HepG2 (cell line): ENCODE measurements at regions not wholly inside any gene's neighbourhood (a gene's known extent, or its start where the extent isn't known, plus 50 kb on each side); places are given as distances from the start of the nearest gene placed in this dataset.

Experiments used
- ATAC-seq: fragments of 200-7000 bp; cut with Tn5 transposase; 3 replicates; pipeline ENCODE4 v1.9.1; 2020; ENCODE audit warnings: mild to moderate bottlenecking, moderate library complexity
- BruUV-seq: library from RNA; stranded (reverse); fragments of 400-500 nt; replicated peaks from 2 replicates; lab custom pipeline; 2021; lab: Mats Ljungman, UMichigan
- CTCF ChIA-PET: fragments of 300-600 bp; formaldehyde crosslinking; extraction: SDS; loops from one replicate; lab custom pipeline; 2021; ENCODE audit warnings: low total read pairs, inconsistent platforms, low intra/inter-chr PET ratio; lab: Yijun Ruan, JAX
- POLR2A ChIA-PET: fragments of 350-600 bp; sonication (Branson Sonifier 250); formaldehyde crosslinking; loops from one replicate; lab custom pipeline; 2020; ENCODE audit warnings: antibody characterized with exemption, inconsistent platforms; lab: Yijun Ruan, JAX
- DNase-seq: peaks from one replicate; pipeline ENCODE4 v3.0.0-alpha.2; 2015; ENCODE audit warnings: low spot score
- FAIRE-seq: peaks from 3 replicates; lab custom pipeline; 2011; peaks lifted over from hg19 to GRCh38; lab: Jason Lieb, UNC
- H2AFZ ChIP-seq: one replicate; pipeline ENCODE4 v1.6.1; 2011; ENCODE audit warnings: low read length, inconsistent platforms
- H3K27ac ChIP-seq: fragments of 300-600 bp; 3 replicates; pipeline ENCODE4 v1.8.0; 2011; ENCODE audit warnings: mixed run types, mild to moderate bottlenecking, mixed read lengths, low read length, inconsistent platforms; ENCODE audit not compliant: insufficient read depth; ENCODE audit errors: extremely low read length
- H3K27me3 ChIP-seq, 2 experiments: fragments of 200-600 bp in 1 of 2; 2 replicates in 1 of 2; 3 replicates in 1 of 2; pipeline versions ENCODE4 v1.6.0 to v1.8.0; 2011; ENCODE audit warnings: low read length in 2 of 2, mild to moderate bottlenecking in 2 of 2, moderate library complexity in 2 of 2, inconsistent platforms in 1 of 2; ENCODE audit not compliant: insufficient read depth in 2 of 2, control insufficient read depth in 1 of 2
- H3K36me3 ChIP-seq, 2 experiments: fragments of 200-600 bp in 1 of 2; replicated peaks in 1 of 2; 2 replicates in 1 of 2; 3 replicates in 1 of 2; pipeline versions ENCODE4 v1.5.1 to v1.8.0; 2011; ENCODE audit warnings: low read length in 2 of 2, inconsistent platforms in 1 of 2; ENCODE audit not compliant: insufficient read depth in 2 of 2, control insufficient read depth in 1 of 2
- H3K4me1 ChIP-seq: 2 replicates; pipeline ENCODE4 v1.5.1; 2012; ENCODE audit warnings: low read length, inconsistent platforms; ENCODE audit not compliant: insufficient read depth
- H3K4me2 ChIP-seq: 2 replicates; pipeline ENCODE4 v1.6.0; 2011; ENCODE audit warnings: low read depth, low read length, inconsistent platforms
- H3K4me3 ChIP-seq, 3 experiments: fragments of 200-600 bp in 1 of 3; sonication (generic), shearing (Covaris generic) in 1 of 3; replicated peaks in 1 of 3; 2 replicates each; pipeline ENCODE4 v1.5.1; 2011 to 2016; ENCODE audit warnings: low read length in 3 of 3, inconsistent platforms in 2 of 3, low read depth in 2 of 3, mild to moderate bottlenecking in 2 of 3, control low read depth in 1 of 3, mixed read lengths in 1 of 3; ENCODE audit not compliant: insufficient read depth in 1 of 3
- H3K79me2 ChIP-seq: one replicate; pipeline ENCODE4 v1.6.1; 2011; ENCODE audit warnings: low read length, inconsistent platforms; ENCODE audit not compliant: insufficient read depth
- H3K9ac ChIP-seq: 2 replicates; pipeline ENCODE4 v1.6.0; 2011; ENCODE audit warnings: mild to moderate bottlenecking, low read depth, low read length, inconsistent platforms; ENCODE audit not compliant: insufficient read depth
- H3K9me3 ChIP-seq: 2 replicates; pipeline ENCODE4 v1.5.1; 2012; ENCODE audit warnings: mild to moderate bottlenecking, low read length
- H4K20me1 ChIP-seq: 2 replicates; pipeline ENCODE4 v1.6.0; 2011; ENCODE audit warnings: inconsistent platforms, mild to moderate bottlenecking, low read length, moderate library complexity; ENCODE audit not compliant: insufficient read depth
- ARNTL ChIP-seq: sonication (generic); formaldehyde crosslinking; IDR thresholded peaks from 2 replicates; pipeline ENCODE4 v1.4.0; 2020; ENCODE audit warnings: mild to moderate bottlenecking, missing genetic modification reagents
- GABPB1 ChIP-seq: IDR thresholded peaks from 2 replicates; pipeline ENCODE4 v1.6.1; 2016; ENCODE audit warnings: mild to moderate bottlenecking, missing genetic modification reagents, moderate library complexity, missing compliant biosample characterization
- GATAD2A ChIP-seq: IDR thresholded peaks from 2 replicates; pipeline ENCODE4 v1.6.1; 2016
- MAF1 ChIP-seq: sonication (generic); formaldehyde crosslinking; IDR thresholded peaks from 2 replicates; pipeline ENCODE4 v1.5.0; 2020; ENCODE audit warnings: missing genetic modification reagents, borderline replicate concordance
- MXI1 ChIP-seq: IDR thresholded peaks from 3 replicates; pipeline ENCODE4 v1.6.1; 2012; ENCODE audit warnings: low read depth, low read length, inconsistent platforms, borderline replicate concordance
- RBFOX2 ChIP-seq: fragments of 200-400 bp; formaldehyde crosslinking; IDR thresholded peaks from 2 replicates; pipeline ENCODE4 v1.6.1; 2017; ENCODE audit warnings: low read depth, mild to moderate bottlenecking, low read length
- RBM39 ChIP-seq: fragments of 200-400 bp; formaldehyde crosslinking; IDR thresholded peaks from one replicate; pipeline ENCODE4 v1.6.1; 2018; ENCODE audit warnings: antibody characterized with exemption, mild to moderate bottlenecking, low read depth, low read length; ENCODE audit not compliant: poor library complexity, severe bottlenecking
- REPIN1 ChIP-seq: sonication (generic); formaldehyde crosslinking; IDR thresholded peaks from 2 replicates; pipeline ENCODE4 v1.8.0; 2022; ENCODE audit warnings: missing genetic modification reagents, low read depth, mild to moderate bottlenecking, borderline replicate concordance
- ZNF34 ChIP-seq: sonication (generic); formaldehyde crosslinking; IDR thresholded peaks from 2 replicates; pipeline ENCODE4 v1.4.0; 2020; ENCODE audit warnings: mild to moderate bottlenecking, missing genetic modification reagents, borderline replicate concordance
- ZNF558 ChIP-seq: sonication (generic); formaldehyde crosslinking; IDR thresholded peaks from 2 replicates; pipeline ENCODE4 v1.9.0; 2022; ENCODE audit warnings: mild to moderate bottlenecking, missing genetic modification reagents, borderline replicate concordance
- ZNF781 ChIP-seq: sonication (generic); formaldehyde crosslinking; IDR thresholded peaks from 2 replicates; pipeline ENCODE4 v1.5.1; 2020; ENCODE audit warnings: borderline replicate concordance, mild to moderate bottlenecking, missing genetic modification reagents; ENCODE audit errors: not compliant biosample characterization
- ZNF790 ChIP-seq: sonication (generic); formaldehyde crosslinking; IDR thresholded peaks from 2 replicates; pipeline ENCODE4 v1.8.0; 2022; ENCODE audit warnings: missing genetic modification reagents, mild to moderate bottlenecking, borderline replicate concordance
- ZNF878 ChIP-seq: sonication (generic); formaldehyde crosslinking; IDR thresholded peaks from 2 replicates; pipeline ENCODE4 v1.8.1; 2023; ENCODE audit warnings: mild to moderate bottlenecking, missing genetic modification reagents, moderate library complexity
- ZSCAN12 ChIP-seq: sonication (generic); formaldehyde crosslinking; IDR thresholded peaks from 2 replicates; pipeline ENCODE4 v1.9.0; 2021; ENCODE audit warnings: mild to moderate bottlenecking, missing genetic modification reagents
- WGBS: methylation state at CpG from one replicate; pipeline ENCODE4 v1.1.6; 2017; ENCODE audit warnings: low lambda C conversion rate; 5-methylcytosine and 5-hydroxymethylcytosine counted together
- in situ Hi-C: cut with HindIII; loops from 2 replicates; pipeline ENCODE4 v1.10.0; 2017; ENCODE audit warnings: low pct_unique_long_range_greater_than_20kb; ENCODE audit not compliant: extremely low pct_ligation_motif_present
- intact Hi-C: fragments of 100-400 bp; cut with micrococcal nuclease; formaldehyde crosslinking; loops from one replicate; pipeline ENCODE4 v1.10.0; 2022; ENCODE audit not compliant: unreplicated experiment
- TF ChIP-seq, protein P1 (sequence below): sonication (generic); formaldehyde crosslinking; IDR thresholded peaks from 2 replicates; pipeline ENCODE4 v1.8.1; 2022; ENCODE audit warnings: mild to moderate bottlenecking, missing genetic modification reagents
- TF ChIP-seq, protein P2 (sequence below): sonication (generic); formaldehyde crosslinking; IDR thresholded peaks from 2 replicates; pipeline ENCODE4 v1.4.0; 2020; ENCODE audit warnings: missing genetic modification reagents, borderline replicate concordance
- TF ChIP-seq, protein P3 (sequence below): sonication (generic); formaldehyde crosslinking; IDR thresholded peaks from 2 replicates; pipeline ENCODE4 v1.4.0; 2020; ENCODE audit warnings: missing genetic modification reagents
- TF ChIP-seq, protein P4 (sequence below): IDR thresholded peaks from 2 replicates; pipeline ENCODE4 v1.6.1; 2018; ENCODE audit warnings: missing genetic modification reagents
- TF ChIP-seq, protein P5 (sequence below): sonication (generic); formaldehyde crosslinking; IDR thresholded peaks from 2 replicates; pipeline ENCODE4 v1.5.0; 2020; ENCODE audit warnings: missing genetic modification reagents

DNA sequence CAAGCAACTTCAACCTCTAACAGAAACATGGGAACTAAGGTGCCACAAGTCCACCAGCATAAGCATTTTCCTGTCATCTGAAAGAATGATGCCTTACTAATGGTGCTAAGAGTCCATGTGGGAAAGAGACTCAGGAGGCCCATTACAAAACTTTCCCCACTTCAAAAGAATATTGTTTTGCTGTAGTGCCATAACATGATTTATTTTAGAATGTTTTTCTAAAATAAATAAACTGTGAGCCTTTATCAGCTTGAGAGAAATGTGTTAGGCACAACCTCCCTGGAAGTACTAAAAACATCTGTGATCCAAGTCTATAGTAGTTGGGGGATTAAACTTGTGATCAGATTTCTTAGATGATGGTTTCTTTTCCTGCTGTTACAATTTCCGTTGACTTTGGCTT, 330.1 kb upstream of the MAP3K7 start:
- BruUV-seq = no TSS peak
- intact Hi-C loops (no loop called here), in situ Hi-C loops (no loop called here)
- H2AFZ ChIP-seq = no peak overlapping the region
- ChIA-PET CTCF (no interaction called here), POLR2A (no interaction called here)
- no peak overlapping the region for H3K27ac ChIP-seq
- no peaks in the 10 kb centered on the region; a peak in 1 of 5 replicates for H3K27me3 ChIP-seq
- no peak for FAIRE-seq
- H3K9me3 ChIP-seq = peaks cover 12% of the 10 kb centered on the region
- no peaks in the 10 kb centered on the region for H3K4me1 ChIP-seq
- no peak overlapping the region for H3K4me2 ChIP-seq
- WGBS = 0% methylated on average over 1 of the region's 1 CpG
- H3K79me2 ChIP-seq = no peaks in the 10 kb centered on the region
- H3K36me3 ChIP-seq = no peaks in the 10 kb centered on the region
- ATAC-seq = no peak
- DNase-seq = no peak
- H3K4me3 ChIP-seq = no peak overlapping the region
- H3K9ac ChIP-seq = no peak overlapping the region
- H4K20me1 ChIP-seq = no peaks in the 10 kb centered on the region
- TF ChIP-seq ZNF781 (CRISPR knock-in tag) (no peak), GATAD2A (CRISPR knock-in tag) (no peak), ZNF878 (no peak), ZNF790 (CRISPR knock-in tag) (no peak), REPIN1 (CRISPR knock-in tag) (no peak), RBM39 (no peak), MAF1 (no peak), RBFOX2 (no peak), ZSCAN12 (no peak), ARNTL (CRISPR knock-in tag) (no peak), ZNF34 (CRISPR knock-in tag) (no peak), ZNF558 (CRISPR knock-in tag) (no peak), MXI1 (no peak), GABPB1 (no peak)
- TF ChIP-seq, protein P1, sequence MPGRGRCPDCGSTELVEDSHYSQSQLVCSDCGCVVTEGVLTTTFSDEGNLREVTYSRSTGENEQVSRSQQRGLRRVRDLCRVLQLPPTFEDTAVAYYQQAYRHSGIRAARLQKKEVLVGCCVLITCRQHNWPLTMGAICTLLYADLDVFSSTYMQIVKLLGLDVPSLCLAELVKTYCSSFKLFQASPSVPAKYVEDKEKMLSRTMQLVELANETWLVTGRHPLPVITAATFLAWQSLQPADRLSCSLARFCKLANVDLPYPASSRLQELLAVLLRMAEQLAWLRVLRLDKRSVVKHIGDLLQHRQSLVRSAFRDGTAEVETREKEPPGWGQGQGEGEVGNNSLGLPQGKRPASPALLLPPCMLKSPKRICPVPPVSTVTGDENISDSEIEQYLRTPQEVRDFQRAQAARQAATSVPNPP (CRISPR knock-in tag) = no peak
- TF ChIP-seq, protein P2, sequence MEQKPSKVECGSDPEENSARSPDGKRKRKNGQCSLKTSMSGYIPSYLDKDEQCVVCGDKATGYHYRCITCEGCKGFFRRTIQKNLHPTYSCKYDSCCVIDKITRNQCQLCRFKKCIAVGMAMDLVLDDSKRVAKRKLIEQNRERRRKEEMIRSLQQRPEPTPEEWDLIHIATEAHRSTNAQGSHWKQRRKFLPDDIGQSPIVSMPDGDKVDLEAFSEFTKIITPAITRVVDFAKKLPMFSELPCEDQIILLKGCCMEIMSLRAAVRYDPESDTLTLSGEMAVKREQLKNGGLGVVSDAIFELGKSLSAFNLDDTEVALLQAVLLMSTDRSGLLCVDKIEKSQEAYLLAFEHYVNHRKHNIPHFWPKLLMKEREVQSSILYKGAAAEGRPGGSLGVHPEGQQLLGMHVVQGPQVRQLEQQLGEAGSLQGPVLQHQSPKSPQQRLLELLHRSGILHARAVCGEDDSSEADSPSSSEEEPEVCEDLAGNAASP = no peak
- TF ChIP-seq, protein P3, sequence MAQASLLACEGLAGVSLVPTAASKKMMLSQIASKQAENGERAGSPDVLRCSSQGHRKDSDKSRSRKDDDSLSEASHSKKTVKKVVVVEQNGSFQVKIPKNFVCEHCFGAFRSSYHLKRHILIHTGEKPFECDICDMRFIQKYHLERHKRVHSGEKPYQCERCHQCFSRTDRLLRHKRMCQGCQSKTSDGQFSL (CRISPR knock-in tag) = no peak
- TF ChIP-seq, protein P4, sequence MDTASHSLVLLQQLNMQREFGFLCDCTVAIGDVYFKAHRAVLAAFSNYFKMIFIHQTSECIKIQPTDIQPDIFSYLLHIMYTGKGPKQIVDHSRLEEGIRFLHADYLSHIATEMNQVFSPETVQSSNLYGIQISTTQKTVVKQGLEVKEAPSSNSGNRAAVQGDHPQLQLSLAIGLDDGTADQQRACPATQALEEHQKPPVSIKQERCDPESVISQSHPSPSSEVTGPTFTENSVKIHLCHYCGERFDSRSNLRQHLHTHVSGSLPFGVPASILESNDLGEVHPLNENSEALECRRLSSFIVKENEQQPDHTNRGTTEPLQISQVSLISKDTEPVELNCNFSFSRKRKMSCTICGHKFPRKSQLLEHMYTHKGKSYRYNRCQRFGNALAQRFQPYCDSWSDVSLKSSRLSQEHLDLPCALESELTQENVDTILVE (CRISPR knock-in tag) = no peak
- TF ChIP-seq, protein P5, sequence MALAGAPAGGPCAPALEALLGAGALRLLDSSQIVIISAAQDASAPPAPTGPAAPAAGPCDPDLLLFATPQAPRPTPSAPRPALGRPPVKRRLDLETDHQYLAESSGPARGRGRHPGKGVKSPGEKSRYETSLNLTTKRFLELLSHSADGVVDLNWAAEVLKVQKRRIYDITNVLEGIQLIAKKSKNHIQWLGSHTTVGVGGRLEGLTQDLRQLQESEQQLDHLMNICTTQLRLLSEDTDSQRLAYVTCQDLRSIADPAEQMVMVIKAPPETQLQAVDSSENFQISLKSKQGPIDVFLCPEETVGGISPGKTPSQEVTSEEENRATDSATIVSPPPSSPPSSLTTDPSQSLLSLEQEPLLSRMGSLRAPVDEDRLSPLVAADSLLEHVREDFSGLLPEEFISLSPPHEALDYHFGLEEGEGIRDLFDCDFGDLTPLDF = no peak
